GM12891 (cell line): ENCODE measurements at regions not wholly inside any gene's neighbourhood (a gene's known extent, or its start where the extent isn't known, plus 50 kb on each side); places are given as distances from the start of the nearest gene placed in this dataset.

Source experiments
- PAX5 ChIP-seq: IDR thresholded peaks from 2 replicates; pipeline ENCODE4 v1.6.1; 2011; ENCODE audit warnings: low read length, moderate library complexity, mild to moderate bottlenecking; ENCODE audit not compliant: insufficient read depth, severe bottlenecking
- POLR2A ChIP-seq: IDR thresholded peaks from 2 replicates; pipeline ENCODE4 v1.6.1; 2011; ENCODE audit warnings: low read depth, low read length, control low read depth
- POLR2AphosphoS5 ChIP-seq: IDR thresholded peaks from 2 replicates; pipeline ENCODE4 v1.6.1; 2011; ENCODE audit warnings: low read depth, low read length, control low read depth
- POU2F2 ChIP-seq: IDR thresholded peaks from 2 replicates; pipeline ENCODE4 v1.6.1; 2011; ENCODE audit warnings: low read depth, mild to moderate bottlenecking, control low read depth, low read length, moderate library complexity
- SPI1 ChIP-seq: IDR thresholded peaks from 2 replicates; pipeline ENCODE4 v1.6.1; 2011; ENCODE audit warnings: low read depth, low read length, control low read depth
- TAF1 ChIP-seq: IDR thresholded peaks from 2 replicates; pipeline ENCODE4 v1.6.1; 2011; ENCODE audit warnings: low read depth, low read length, control low read depth

DNA sequence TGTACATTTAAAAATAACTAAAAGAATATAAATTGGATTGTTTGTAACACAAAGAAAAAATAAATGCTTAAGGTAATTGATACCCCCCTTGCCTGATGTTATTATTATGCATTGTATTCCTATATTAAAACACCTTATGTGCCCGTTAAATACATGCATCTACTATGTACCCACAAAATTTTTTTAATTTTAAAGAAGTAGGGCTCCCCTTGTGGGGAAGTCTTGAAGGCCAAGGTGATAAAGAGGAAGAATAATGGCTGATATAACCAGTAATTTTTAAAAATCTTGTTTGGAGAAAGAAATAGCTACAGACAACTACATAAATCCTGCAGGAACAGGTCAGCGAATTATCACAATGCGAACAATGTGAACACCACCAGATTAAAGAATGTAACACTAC lies 451.7 kb upstream of the ARHGEF26 start:
- TF ChIP-seq POLR2AphosphoS5 (no peak), POLR2A (no peak), POU2F2 (no peak), SPI1 (no peak), TAF1 (no peak), PAX5 (no peak)
